SK-N-SH (cell line): ENCODE measurements at regions not wholly inside any gene's neighbourhood (a gene's known extent, or its start where the extent isn't known, plus 50 kb on each side); places are given as distances from the start of the nearest gene placed in this dataset.

Experiments
- CTCF ChIA-PET: fragments of 300-600, 350-600 bp; formaldehyde crosslinking; extraction: SDS; loops from one replicate; lab custom pipeline; 2021; lab: Yijun Ruan, JAX
- POLR2A ChIA-PET: fragments of 350-600 bp; sonication (Branson Sonifier 250); formaldehyde crosslinking; extraction: SDS; loops from one replicate; lab custom pipeline; 2020; ENCODE audit warnings: antibody characterized with exemption, inconsistent platforms; lab: Yijun Ruan, JAX
- DNase-seq: peaks from one replicate; pipeline ENCODE4 v3.0.0; 2012
- H2AFZ ChIP-seq: fragments of 200-600 bp; sonication (generic); 2 replicates; pipeline ENCODE4 v1.8.1; 2016; ENCODE audit warnings: antibody characterized with exemption, mild to moderate bottlenecking, low read depth
- H3F3A ChIP-seq: fragments of 200-600 bp; sonication (generic); replicated peaks from 2 replicates; pipeline ENCODE3; 2016; ENCODE audit warnings: antibody characterized with exemption, mild to moderate bottlenecking; ENCODE audit not compliant: insufficient read depth
- H3K27ac ChIP-seq, 2 experiments: fragments of 200-500 bp in 1 of 2; fragments of 200-600 bp in 1 of 2; sonication (Bioruptor generic) in 1 of 2; sonication (generic), shearing (Covaris generic) in 1 of 2; 2 replicates each; pipeline versions ENCODE4 v1.5.1 to v1.6.1; 2014 to 2016; ENCODE audit warnings: low read depth in 2 of 2, inconsistent platforms in 1 of 2, low read length in 1 of 2, mild to moderate bottlenecking in 1 of 2, mixed read lengths in 1 of 2
- H3K27me3 ChIP-seq: fragments of 200-600 bp; sonication (generic), shearing (Covaris generic); 2 replicates; pipeline ENCODE4 v1.6.1; 2016; ENCODE audit warnings: mixed run types; ENCODE audit not compliant: insufficient read depth
- H3K36me3 ChIP-seq, 2 experiments: fragments of 200-500 bp in 1 of 2; fragments of 200-600 bp in 1 of 2; sonication (Bioruptor generic) in 1 of 2; sonication (generic) in 1 of 2; replicated peaks in 1 of 2; 2 replicates each; pipeline versions ENCODE3 to v1.5.1; 2014 to 2016; ENCODE audit warnings: low read length in 1 of 2, mild to moderate bottlenecking in 1 of 2; ENCODE audit not compliant: insufficient read depth in 2 of 2, control insufficient read depth in 1 of 2
- H3K4me1 ChIP-seq, 2 experiments: fragments of 200-500 bp in 1 of 2; fragments of 200-600 bp in 1 of 2; sonication (Bioruptor generic) in 1 of 2; sonication (generic), shearing (Covaris generic) in 1 of 2; 2 replicates each; pipeline versions ENCODE4 v1.5.1 to v1.6.1; 2014 to 2016; ENCODE audit warnings: low read depth in 1 of 2, low read length in 1 of 2, mixed run types in 1 of 2; ENCODE audit not compliant: insufficient read depth in 2 of 2, control insufficient read depth in 1 of 2
- H3K4me2 ChIP-seq: fragments of 200-600 bp; sonication (generic), shearing (Covaris generic); 2 replicates; pipeline ENCODE4 v1.6.1; 2017; ENCODE audit warnings: mixed run types
- H3K4me3 ChIP-seq, 2 experiments: fragments of 200-500 bp in 1 of 2; fragments of 200-600 bp in 1 of 2; sonication (Bioruptor generic) in 1 of 2; sonication (generic), shearing (Covaris generic) in 1 of 2; 2 replicates each; pipeline versions ENCODE4 v1.5.1 to v1.8.1; 2014 to 2016; ENCODE audit warnings: low read depth in 2 of 2, inconsistent platforms in 1 of 2, low read length in 1 of 2, mild to moderate bottlenecking in 1 of 2, mixed read lengths in 1 of 2, moderate library complexity in 1 of 2
- H3K79me2 ChIP-seq: fragments of 200-600 bp; sonication (generic); 2 replicates; pipeline ENCODE4 v1.8.1; 2017; ENCODE audit warnings: mild to moderate bottlenecking; ENCODE audit not compliant: insufficient read depth
- H3K9ac ChIP-seq: fragments of 200-600 bp; sonication (generic); 2 replicates; pipeline ENCODE4 v1.6.1; 2017; ENCODE audit warnings: mixed run types
- H3K9me2 ChIP-seq: fragments of 200-600 bp; sonication (generic); 2 replicates; pipeline ENCODE4 v1.6.1; 2017; ENCODE audit warnings: mixed run types
- H3K9me3 ChIP-seq: fragments of 200-600 bp; sonication (generic); 2 replicates; pipeline ENCODE4 v1.6.1; 2017; ENCODE audit warnings: mixed run types, mild to moderate bottlenecking, moderate library complexity
- H4K20me1 ChIP-seq: fragments of 200-600 bp; sonication (generic); 2 replicates; pipeline ENCODE4 v1.6.1; 2017; ENCODE audit warnings: mild to moderate bottlenecking, mixed run types; ENCODE audit not compliant: insufficient read depth
- CHD2 ChIP-seq: fragments of 150-350 bp; IDR thresholded peaks from 2 replicates; pipeline ENCODE4 v1.6.1; 2018; ENCODE audit warnings: low read length; ENCODE audit not compliant: partially characterized antibody
- ELF1 ChIP-seq: IDR thresholded peaks from 2 replicates; pipeline ENCODE4 v1.4.0; 2012
- EP300 ChIP-seq, 2 experiments: IDR thresholded peaks; 2 replicates each; pipeline versions ENCODE4 v1.4.0 to v1.6.1; 2012; ENCODE audit warnings: borderline replicate concordance in 1 of 2, low read depth in 1 of 2, low read length in 1 of 2
- EZH2phosphoT487 ChIP-seq: fragments of 200-600 bp; sonication (generic); IDR thresholded peaks from 2 replicates; pipeline ENCODE4 v1.6.1; 2017; ENCODE audit warnings: low read depth, mixed run types, mild to moderate bottlenecking, antibody characterized with exemption, moderate library complexity, borderline replicate concordance
- GATA2 ChIP-seq: sonication (generic); formaldehyde crosslinking; IDR thresholded peaks from 2 replicates; pipeline ENCODE4 v1.5.0; 2020; ENCODE audit warnings: mild to moderate bottlenecking, missing genetic modification reagents
- JUND ChIP-seq: IDR thresholded peaks from 2 replicates; pipeline ENCODE4 v1.4.0; 2012
- MXI1 ChIP-seq: IDR thresholded peaks from 2 replicates; pipeline ENCODE4 v1.6.1; 2012; ENCODE audit warnings: mild to moderate bottlenecking, low read depth, low read length, improper control_type of control experiment
- NFIC ChIP-seq: IDR thresholded peaks from 2 replicates; pipeline ENCODE4 v1.4.0; 2012; ENCODE audit warnings: borderline replicate concordance
- NRF1 ChIP-seq: IDR thresholded peaks from 2 replicates; pipeline ENCODE4 v1.6.1; 2012; ENCODE audit warnings: low read depth, mild to moderate bottlenecking, low read length
- POLR2AphosphoS5 ChIP-seq: IDR thresholded peaks from 2 replicates; pipeline ENCODE4 v1.6.1; 2012; ENCODE audit warnings: low read depth, low read length
- RFX5 ChIP-seq: IDR thresholded peaks from 2 replicates; pipeline ENCODE4 v1.6.1; 2012; ENCODE audit warnings: mild to moderate bottlenecking, improper control_type of control experiment, low read length
- RXRA ChIP-seq: IDR thresholded peaks from 2 replicates; pipeline ENCODE4 v1.4.0; 2012; ENCODE audit warnings: low read depth, mild to moderate bottlenecking, borderline replicate concordance
- SMC3 ChIP-seq: IDR thresholded peaks from 2 replicates; pipeline ENCODE4 v1.6.1; 2012; ENCODE audit warnings: low read depth, low read length, improper control_type of control experiment
- TAF1 ChIP-seq: IDR thresholded peaks from 2 replicates; pipeline ENCODE4 v1.6.1; 2012; ENCODE audit warnings: low read depth, mild to moderate bottlenecking, low read length, moderate library complexity, borderline replicate concordance
- TCF12 ChIP-seq: IDR thresholded peaks from 2 replicates; pipeline ENCODE4 v1.4.0; 2012
- TEAD4 ChIP-seq: IDR thresholded peaks from 2 replicates; pipeline ENCODE4 v1.4.0; 2012; ENCODE audit warnings: mild to moderate bottlenecking, borderline replicate concordance; ENCODE audit not compliant: insufficient read depth
- YY1 ChIP-seq: IDR thresholded peaks from 2 replicates; pipeline ENCODE4 v1.4.0; 2012; ENCODE audit warnings: low read depth, mild to moderate bottlenecking
- WGBS: methylation state at CpG from one replicate; pipeline ENCODE4 v1.1.6; 2017; ENCODE audit warnings: low lambda C conversion rate; 5-methylcytosine and 5-hydroxymethylcytosine counted together
- TF ChIP-seq, protein P1 (sequence below): fragments of 150-350 bp; IDR thresholded peaks from 2 replicates; pipeline ENCODE4 v1.6.1; 2017; ENCODE audit warnings: antibody characterized with exemption, low read length, low read depth, borderline replicate concordance
- TF ChIP-seq, protein P2 (sequence below): IDR thresholded peaks from 2 replicates; pipeline ENCODE4 v1.4.0; 2012; ENCODE audit warnings: low read depth, borderline replicate concordance
- TF ChIP-seq, protein P3 (sequence below): IDR thresholded peaks from 2 replicates; pipeline ENCODE4 v1.4.0; 2012; ENCODE audit warnings: low read depth, borderline replicate concordance
- TF ChIP-seq, protein P4 (sequence below): IDR thresholded peaks from 2 replicates; pipeline ENCODE4 v1.6.1; 2012; ENCODE audit warnings: mild to moderate bottlenecking, low read depth, low read length, moderate library complexity
- TF ChIP-seq, protein P5 (sequence below): IDR thresholded peaks from 2 replicates; pipeline ENCODE4; 2012

DNA sequence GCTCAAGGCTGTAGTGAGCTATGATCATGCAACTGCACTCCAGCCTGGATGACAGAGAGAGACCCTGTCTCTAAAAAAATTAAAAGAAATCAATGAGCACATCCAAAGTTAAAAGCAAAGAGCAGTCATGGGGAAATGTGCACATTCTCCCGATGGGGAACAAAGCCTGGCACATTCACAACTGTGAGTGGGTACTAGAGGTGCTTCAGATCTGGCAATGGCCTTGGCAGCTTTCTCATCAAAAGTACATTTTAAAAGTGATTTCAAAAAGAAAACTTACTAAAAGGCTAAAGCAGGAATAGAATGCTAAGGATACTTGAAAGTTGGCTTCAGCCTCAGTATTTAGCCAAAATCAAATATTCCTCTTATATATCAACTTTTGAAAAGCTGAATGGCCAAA is 145.9 kb upstream of the MAOA start:
- H2AFZ ChIP-seq: no peak overlapping the region
- TF ChIP-seq RFX5 (no peak), ELF1 (no peak), MXI1 (no peak), TCF12 (no peak), NRF1 (no peak), YY1 (no peak), TEAD4 (no peak), EZH2phosphoT487 (no peak), NFIC (no peak), GATA2 (no peak), SMC3 (no peak), TAF1 (no peak), CHD2 (no peak), RXRA (no peak), POLR2AphosphoS5 (no peak)
- TF ChIP-seq, protein P1, sequence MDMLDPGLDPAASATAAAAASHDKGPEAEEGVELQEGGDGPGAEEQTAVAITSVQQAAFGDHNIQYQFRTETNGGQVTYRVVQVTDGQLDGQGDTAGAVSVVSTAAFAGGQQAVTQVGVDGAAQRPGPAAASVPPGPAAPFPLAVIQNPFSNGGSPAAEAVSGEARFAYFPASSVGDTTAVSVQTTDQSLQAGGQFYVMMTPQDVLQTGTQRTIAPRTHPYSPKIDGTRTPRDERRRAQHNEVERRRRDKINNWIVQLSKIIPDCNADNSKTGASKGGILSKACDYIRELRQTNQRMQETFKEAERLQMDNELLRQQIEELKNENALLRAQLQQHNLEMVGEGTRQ: no peak
- TF ChIP-seq, all 33 proteins: peak for 0
- ChIA-PET CTCF (no interaction called here), POLR2A (no interaction called here)
- WGBS: 10% methylated on average over 1 of the region's 1 CpG
- H3K9ac ChIP-seq: no peak overlapping the region
- H3F3A ChIP-seq: no peaks in the 10 kb centered on the region
- H3K79me2 ChIP-seq: no peaks in the 10 kb centered on the region
- no peaks in the 10 kb centered on the region for H3K9me2 ChIP-seq
- H3K9me3 ChIP-seq: no peaks in the 10 kb centered on the region
- no peak overlapping the region for H3K27ac ChIP-seq
- H3K27me3 ChIP-seq: no peaks in the 10 kb centered on the region
- no peak for DNase-seq
- no peaks in the 10 kb centered on the region for H4K20me1 ChIP-seq
- no peaks in the 10 kb centered on the region for H3K4me1 ChIP-seq
- H3K4me3 ChIP-seq: no peak overlapping the region
- H3K36me3 ChIP-seq: no peaks in the 10 kb centered on the region
- no peak overlapping the region for H3K4me2 ChIP-seq

DNA sequence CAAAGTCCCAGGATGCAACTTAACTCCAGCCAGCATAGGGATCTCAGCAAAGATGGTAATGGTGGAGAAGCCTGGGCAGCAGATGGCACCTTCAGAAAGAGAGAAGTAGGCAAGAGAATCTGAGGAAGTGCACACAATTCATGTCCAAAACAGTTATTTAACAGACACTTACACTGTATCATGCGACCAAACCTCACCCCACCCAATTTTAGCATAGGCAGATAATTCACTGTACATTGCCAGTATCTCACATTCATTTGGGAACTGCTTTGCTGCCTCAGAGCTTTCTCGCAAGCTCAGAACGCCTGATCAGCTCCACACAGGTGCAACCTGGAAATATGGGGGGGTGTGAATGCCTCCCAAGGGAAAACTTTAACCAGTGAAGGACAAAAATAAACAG is 143.0 kb upstream of the MAOA start:
- Histone ChIP-seq H3K79me2 (no peaks in the 10 kb centered on the region), H3K27me3 (no peaks in the 10 kb centered on the region), H3K9ac (no peak overlapping the region), H3K9me3 (no peaks in the 10 kb centered on the region), H4K20me1 (no peaks in the 10 kb centered on the region), H3K4me2 (no peak overlapping the region), H3K27ac (no peak overlapping the region), H3K4me1 (no peaks in the 10 kb centered on the region), H3K36me3 (no peaks in the 10 kb centered on the region), H2AFZ (no peak overlapping the region), H3K9me2 (no peaks in the 10 kb centered on the region), H3F3A (no peaks in the 10 kb centered on the region), H3K4me3 (no peak overlapping the region)
- WGBS: 33% methylated on average over 3 of the region's 3 CpGs
- DNase-seq: no peak
- CTCF ChIA-PET: no interaction called here
- POLR2A ChIA-PET: no interaction called here
- TF ChIP-seq, protein P2, sequence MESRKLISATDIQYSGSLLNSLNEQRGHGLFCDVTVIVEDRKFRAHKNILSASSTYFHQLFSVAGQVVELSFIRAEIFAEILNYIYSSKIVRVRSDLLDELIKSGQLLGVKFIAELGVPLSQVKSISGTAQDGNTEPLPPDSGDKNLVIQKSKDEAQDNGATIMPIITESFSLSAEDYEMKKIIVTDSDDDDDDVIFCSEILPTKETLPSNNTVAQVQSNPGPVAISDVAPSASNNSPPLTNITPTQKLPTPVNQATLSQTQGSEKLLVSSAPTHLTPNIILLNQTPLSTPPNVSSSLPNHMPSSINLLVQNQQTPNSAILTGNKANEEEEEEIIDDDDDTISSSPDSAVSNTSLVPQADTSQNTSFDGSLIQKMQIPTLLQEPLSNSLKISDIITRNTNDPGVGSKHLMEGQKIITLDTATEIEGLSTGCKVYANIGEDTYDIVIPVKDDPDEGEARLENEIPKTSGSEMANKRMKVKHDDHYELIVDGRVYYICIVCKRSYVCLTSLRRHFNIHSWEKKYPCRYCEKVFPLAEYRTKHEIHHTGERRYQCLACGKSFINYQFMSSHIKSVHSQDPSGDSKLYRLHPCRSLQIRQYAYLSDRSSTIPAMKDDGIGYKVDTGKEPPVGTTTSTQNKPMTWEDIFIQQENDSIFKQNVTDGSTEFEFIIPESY: no peak
- TF ChIP-seq SMC3 (no peak), MXI1 (no peak), YY1 (no peak), EP300 (IDR thresholded peaks at IDR 0.05; ENCODE audit: borderline replicate concordance in 1 of 2, low read depth in 1 of 2, low read length in 1 of 2) (no peak), TAF1 (no peak), JUND (no peak), EZH2phosphoT487 (no peak)
- TF ChIP-seq, protein P3, sequence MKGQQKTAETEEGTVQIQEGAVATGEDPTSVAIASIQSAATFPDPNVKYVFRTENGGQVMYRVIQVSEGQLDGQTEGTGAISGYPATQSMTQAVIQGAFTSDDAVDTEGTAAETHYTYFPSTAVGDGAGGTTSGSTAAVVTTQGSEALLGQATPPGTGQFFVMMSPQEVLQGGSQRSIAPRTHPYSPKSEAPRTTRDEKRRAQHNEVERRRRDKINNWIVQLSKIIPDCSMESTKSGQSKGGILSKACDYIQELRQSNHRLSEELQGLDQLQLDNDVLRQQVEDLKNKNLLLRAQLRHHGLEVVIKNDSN: no peak
- TF ChIP-seq, protein P4, sequence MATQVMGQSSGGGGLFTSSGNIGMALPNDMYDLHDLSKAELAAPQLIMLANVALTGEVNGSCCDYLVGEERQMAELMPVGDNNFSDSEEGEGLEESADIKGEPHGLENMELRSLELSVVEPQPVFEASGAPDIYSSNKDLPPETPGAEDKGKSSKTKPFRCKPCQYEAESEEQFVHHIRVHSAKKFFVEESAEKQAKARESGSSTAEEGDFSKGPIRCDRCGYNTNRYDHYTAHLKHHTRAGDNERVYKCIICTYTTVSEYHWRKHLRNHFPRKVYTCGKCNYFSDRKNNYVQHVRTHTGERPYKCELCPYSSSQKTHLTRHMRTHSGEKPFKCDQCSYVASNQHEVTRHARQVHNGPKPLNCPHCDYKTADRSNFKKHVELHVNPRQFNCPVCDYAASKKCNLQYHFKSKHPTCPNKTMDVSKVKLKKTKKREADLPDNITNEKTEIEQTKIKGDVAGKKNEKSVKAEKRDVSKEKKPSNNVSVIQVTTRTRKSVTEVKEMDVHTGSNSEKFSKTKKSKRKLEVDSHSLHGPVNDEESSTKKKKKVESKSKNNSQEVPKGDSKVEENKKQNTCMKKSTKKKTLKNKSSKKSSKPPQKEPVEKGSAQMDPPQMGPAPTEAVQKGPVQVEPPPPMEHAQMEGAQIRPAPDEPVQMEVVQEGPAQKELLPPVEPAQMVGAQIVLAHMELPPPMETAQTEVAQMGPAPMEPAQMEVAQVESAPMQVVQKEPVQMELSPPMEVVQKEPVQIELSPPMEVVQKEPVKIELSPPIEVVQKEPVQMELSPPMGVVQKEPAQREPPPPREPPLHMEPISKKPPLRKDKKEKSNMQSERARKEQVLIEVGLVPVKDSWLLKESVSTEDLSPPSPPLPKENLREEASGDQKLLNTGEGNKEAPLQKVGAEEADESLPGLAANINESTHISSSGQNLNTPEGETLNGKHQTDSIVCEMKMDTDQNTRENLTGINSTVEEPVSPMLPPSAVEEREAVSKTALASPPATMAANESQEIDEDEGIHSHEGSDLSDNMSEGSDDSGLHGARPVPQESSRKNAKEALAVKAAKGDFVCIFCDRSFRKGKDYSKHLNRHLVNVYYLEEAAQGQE: no peak
- TF ChIP-seq, protein P5, sequence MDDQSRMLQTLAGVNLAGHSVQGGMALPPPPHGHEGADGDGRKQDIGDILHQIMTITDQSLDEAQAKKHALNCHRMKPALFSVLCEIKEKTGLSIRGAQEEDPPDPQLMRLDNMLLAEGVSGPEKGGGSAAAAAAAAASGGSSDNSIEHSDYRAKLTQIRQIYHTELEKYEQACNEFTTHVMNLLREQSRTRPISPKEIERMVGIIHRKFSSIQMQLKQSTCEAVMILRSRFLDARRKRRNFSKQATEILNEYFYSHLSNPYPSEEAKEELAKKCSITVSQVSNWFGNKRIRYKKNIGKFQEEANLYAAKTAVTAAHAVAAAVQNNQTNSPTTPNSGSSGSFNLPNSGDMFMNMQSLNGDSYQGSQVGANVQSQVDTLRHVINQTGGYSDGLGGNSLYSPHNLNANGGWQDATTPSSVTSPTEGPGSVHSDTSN: no peak
